ENCODE measurements at regions not wholly inside any gene's neighbourhood (a gene's known extent, or its start where the extent isn't known, plus 50 kb on each side); places are given as distances from the start of the nearest gene placed in this dataset.

GRCh38 chr1:30317921-30318320 lies 405.5 kb downstream of the MATN1 start:
- WGBS, 2 experiments (ENCODE audit: insufficient coverage in 1 of 2, insufficient read length in 1 of 2): 84 to 85% methylated on average over 5 to 8 of the region's 8 CpGs
- Histone ChIP-seq H3K36me3 (ENCODE audit: control insufficient read depth, insufficient read depth, low read length) (no peaks in the 10 kb centered on the region), H3K27ac (ENCODE audit: low read depth, low read length) (no peak overlapping the region), H3K9me3 (ENCODE audit: control insufficient read depth, low read length) (peaks cover 12% of the 10 kb centered on the region), H3K9ac (ENCODE audit: extremely low read depth, low read length, poor library complexity, severe bottlenecking) (no peak overlapping the region), H3K4me3 (ENCODE audit: low read length) (no peak overlapping the region), H3K27me3 (ENCODE audit: control insufficient read depth, insufficient read depth, low read length, poor library complexity, severe bottlenecking) (no peaks in the 10 kb centered on the region), H3K4me1 (ENCODE audit: control insufficient read depth, insufficient read depth, low read length) (no peaks in the 10 kb centered on the region)
- no peak for TF ChIP-seq CTCF (conservative IDR thresholded peaks at IDR 0.05)
- H3K36me3 Mint-ChIP-seq (ENCODE audit: low read depth): peaks cover 32% of the 10 kb centered on the region
- DNase-seq: no peak
- no peak overlapping the region for H3K4me3 Mint-ChIP-seq
- no peaks in the 10 kb centered on the region for H3K27me3 Mint-ChIP-seq (ENCODE audit: insufficient read depth)
- H3K27ac Mint-ChIP-seq: no peak overlapping the region
- H3K4me1 Mint-ChIP-seq: peaks cover 11% of the 10 kb centered on the region
- H3K9me3 Mint-ChIP-seq: peaks cover 4% of the 10 kb centered on the region

- peaks cover 32% of the 10 kb centered on the region for H3K36me3 Mint-ChIP-seq (ENCODE audit: low read depth)
- no peaks in the 10 kb centered on the region for H3K27me3 ChIP-seq (ENCODE audit: control insufficient read depth, insufficient read depth, low read length, poor library complexity, severe bottlenecking)
- H3K4me3 ChIP-seq (ENCODE audit: low read length): no peak overlapping the region
- no peak overlapping the region for H3K27ac ChIP-seq (ENCODE audit: low read depth, low read length)
- no peak for DNase-seq
- H3K9ac ChIP-seq (ENCODE audit: extremely low read depth, low read length, poor library complexity, severe bottlenecking): no peak overlapping the region
- H3K4me1 ChIP-seq (ENCODE audit: control insufficient read depth, insufficient read depth, low read length): no peaks in the 10 kb centered on the region
- 94 to 100% methylated on average over 1 to 2 of the region's 2 CpGs for WGBS, 2 experiments (ENCODE audit: insufficient coverage in 1 of 2, insufficient read length in 1 of 2)
- no peak overlapping the region for H3K4me3 Mint-ChIP-seq
- peaks cover 4% of the 10 kb centered on the region for H3K9me3 Mint-ChIP-seq
- H3K36me3 ChIP-seq (ENCODE audit: control insufficient read depth, insufficient read depth, low read length): no peaks in the 10 kb centered on the region
- H3K27ac Mint-ChIP-seq: no peak overlapping the region
- peaks cover 12% of the 10 kb centered on the region for H3K9me3 ChIP-seq (ENCODE audit: control insufficient read depth, low read length)
- TF ChIP-seq CTCF (conservative IDR thresholded peaks at IDR 0.05): no peak
- H3K4me1 Mint-ChIP-seq: peaks cover 12% of the 10 kb centered on the region
- no peaks in the 10 kb centered on the region for H3K27me3 Mint-ChIP-seq (ENCODE audit: insufficient read depth)
Observed at GRCh38 chr1:30316056-30316455, 407.3 kb downstream of the MATN1 start.

- Mint-ChIP-seq H3K36me3 (ENCODE audit: low read depth) (peaks cover 32% of the 10 kb centered on the region), H3K4me1 (peaks cover 8% of the 10 kb centered on the region), H3K27ac (no peak overlapping the region), H3K4me3 (no peak overlapping the region), H3K27me3 (ENCODE audit: insufficient read depth) (no peaks in the 10 kb centered on the region), H3K9me3 (peaks cover 4% of the 10 kb centered on the region)
- TF ChIP-seq CTCF (conservative IDR thresholded peaks at IDR 0.05): no peak
- Histone ChIP-seq H3K27me3 (ENCODE audit: control insufficient read depth, insufficient read depth, low read length, poor library complexity, severe bottlenecking) (no peaks in the 10 kb centered on the region), H3K4me3 (ENCODE audit: low read length) (no peak overlapping the region), H3K27ac (ENCODE audit: low read depth, low read length) (no peak overlapping the region), H3K4me1 (ENCODE audit: control insufficient read depth, insufficient read depth, low read length) (no peaks in the 10 kb centered on the region), H3K36me3 (ENCODE audit: control insufficient read depth, insufficient read depth, low read length) (no peaks in the 10 kb centered on the region), H3K9me3 (ENCODE audit: control insufficient read depth, low read length) (peaks cover 12% of the 10 kb centered on the region), H3K9ac (ENCODE audit: extremely low read depth, low read length, poor library complexity, severe bottlenecking) (no peak overlapping the region)
- DNase-seq: no peak
- WGBS, 2 experiments (ENCODE audit: insufficient coverage in 1 of 2, insufficient read length in 1 of 2): 85 to 89% methylated on average over 2 to 4 of the region's 4 CpGs
Observed at GRCh38 chr1:30315185-30315960, 408.0 kb downstream of the MATN1 start.

Data from endodermal cell (in vitro differentiated cells).